DND-41 (cell line): ENCODE measurements at regions not wholly inside any gene's neighbourhood (a gene's known extent, or its start where the extent isn't known, plus 50 kb on each side); places are given as distances from the start of the nearest gene placed in this dataset.
A peak's percentile ranks its signal among the peaks of the same experiment; 100 is the strongest.

Experiments
- ATAC-seq: fragments of 200-7000 bp; cut with Tn5 transposase; 3 replicates; pipeline ENCODE4 v1.9.1; 2021; ENCODE audit warnings: low read depth; ENCODE audit not compliant: insufficient read depth
- DNase-seq: peaks from one replicate; pipeline ENCODE4 v3.0.0-alpha.2; 2020
- H2AFZ ChIP-seq: 2 replicates; pipeline ENCODE4 v1.6.0; 2012; ENCODE audit warnings: low read depth, low read length
- H3K27ac ChIP-seq: 2 replicates; pipeline ENCODE4 v1.5.1; 2012; ENCODE audit warnings: low read length, inconsistent platforms
- H3K27me3 ChIP-seq: fragments of 200-600 bp; sonication (generic); 2 replicates; pipeline ENCODE4 v1.6.0; 2012; ENCODE audit warnings: low read length, mild to moderate bottlenecking, inconsistent platforms; ENCODE audit not compliant: insufficient read depth, poor library complexity
- H3K36me3 ChIP-seq: 2 replicates; pipeline ENCODE4 v1.5.1; 2012; ENCODE audit warnings: low read length, inconsistent platforms; ENCODE audit not compliant: insufficient read depth
- H3K4me1 ChIP-seq: 2 replicates; pipeline ENCODE4 v1.5.1; 2012; ENCODE audit warnings: mild to moderate bottlenecking, low read length; ENCODE audit not compliant: insufficient read depth
- H3K4me2 ChIP-seq: 2 replicates; pipeline ENCODE4 v1.6.0; 2012; ENCODE audit warnings: mild to moderate bottlenecking, moderate library complexity, low read length, inconsistent platforms; ENCODE audit not compliant: insufficient read depth
- H3K4me3 ChIP-seq, 2 experiments: fragments of 200-600 bp in 1 of 2; shearing (Covaris generic) in 1 of 2; 2 replicates each; pipeline ENCODE4 v1.5.1; 2012 to 2016; ENCODE audit warnings: inconsistent platforms in 2 of 2, low read length in 2 of 2, mild to moderate bottlenecking in 2 of 2, low read depth in 1 of 2, moderate library complexity in 1 of 2
- H3K79me2 ChIP-seq: 2 replicates; pipeline ENCODE4 v1.6.0; 2012; ENCODE audit warnings: low read length, inconsistent platforms; ENCODE audit not compliant: insufficient read depth
- H3K9ac ChIP-seq: 2 replicates; pipeline ENCODE4 v1.6.0; 2012; ENCODE audit warnings: low read depth, mild to moderate bottlenecking, inconsistent platforms, low read length, moderate library complexity
- H3K9me3 ChIP-seq: 2 replicates; pipeline ENCODE4 v1.5.1; 2012; ENCODE audit warnings: low read length, moderate library complexity, mild to moderate bottlenecking, inconsistent platforms; ENCODE audit not compliant: insufficient read depth, severe bottlenecking
- H4K20me1 ChIP-seq: 2 replicates; pipeline ENCODE4 v1.6.0; 2012; ENCODE audit warnings: low read length; ENCODE audit not compliant: insufficient read depth
- EZH2 ChIP-seq: IDR thresholded peaks from 3 replicates; pipeline ENCODE4 v1.6.1; 2012; ENCODE audit warnings: borderline replicate concordance, low read depth, mild to moderate bottlenecking, moderate library complexity, low read length, inconsistent platforms; ENCODE audit not compliant: severe bottlenecking
- TF ChIP-seq, protein P1 (sequence below): IDR thresholded peaks from 2 replicates; pipeline ENCODE4 v1.5.1; 2012; ENCODE audit warnings: borderline replicate concordance, low read length, moderate library complexity, mild to moderate bottlenecking; ENCODE audit not compliant: poor library complexity, severe bottlenecking; ENCODE audit errors: extremely low read depth

DNA sequence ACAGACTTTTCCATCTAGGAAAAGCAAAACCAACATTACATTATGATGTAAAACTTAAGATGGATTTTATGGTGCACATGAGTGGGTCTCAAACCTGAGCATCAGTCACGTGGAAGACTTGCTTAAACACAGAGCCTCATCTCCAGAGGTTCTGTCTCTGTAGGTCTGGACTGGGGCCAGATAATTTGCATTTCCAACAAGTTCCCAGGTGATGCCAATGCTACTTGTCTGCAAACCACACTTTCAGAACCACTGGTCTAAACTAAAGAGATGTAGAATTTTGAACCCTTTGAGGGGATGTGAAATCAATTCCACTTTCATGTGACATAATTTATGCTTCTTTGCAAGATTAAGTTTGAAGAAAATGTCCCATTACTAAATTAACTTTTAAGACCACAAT lies 522.8 kb downstream of the MBD2 start:
- no peak overlapping the region for H3K4me3 ChIP-seq
- no peak for ATAC-seq
- H3K27me3 ChIP-seq: no peaks in the 10 kb centered on the region
- no peak for DNase-seq
- no peak overlapping the region for H3K27ac ChIP-seq
- no peak for TF ChIP-seq EZH2
- TF ChIP-seq, protein P1, sequence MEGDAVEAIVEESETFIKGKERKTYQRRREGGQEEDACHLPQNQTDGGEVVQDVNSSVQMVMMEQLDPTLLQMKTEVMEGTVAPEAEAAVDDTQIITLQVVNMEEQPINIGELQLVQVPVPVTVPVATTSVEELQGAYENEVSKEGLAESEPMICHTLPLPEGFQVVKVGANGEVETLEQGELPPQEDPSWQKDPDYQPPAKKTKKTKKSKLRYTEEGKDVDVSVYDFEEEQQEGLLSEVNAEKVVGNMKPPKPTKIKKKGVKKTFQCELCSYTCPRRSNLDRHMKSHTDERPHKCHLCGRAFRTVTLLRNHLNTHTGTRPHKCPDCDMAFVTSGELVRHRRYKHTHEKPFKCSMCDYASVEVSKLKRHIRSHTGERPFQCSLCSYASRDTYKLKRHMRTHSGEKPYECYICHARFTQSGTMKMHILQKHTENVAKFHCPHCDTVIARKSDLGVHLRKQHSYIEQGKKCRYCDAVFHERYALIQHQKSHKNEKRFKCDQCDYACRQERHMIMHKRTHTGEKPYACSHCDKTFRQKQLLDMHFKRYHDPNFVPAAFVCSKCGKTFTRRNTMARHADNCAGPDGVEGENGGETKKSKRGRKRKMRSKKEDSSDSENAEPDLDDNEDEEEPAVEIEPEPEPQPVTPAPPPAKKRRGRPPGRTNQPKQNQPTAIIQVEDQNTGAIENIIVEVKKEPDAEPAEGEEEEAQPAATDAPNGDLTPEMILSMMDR: no peak
- no peak overlapping the region for H3K9ac ChIP-seq
- no peak overlapping the region for H2AFZ ChIP-seq
- no peaks in the 10 kb centered on the region for H3K9me3 ChIP-seq
- no peaks in the 10 kb centered on the region for H3K4me1 ChIP-seq
- no peak overlapping the region for H3K4me2 ChIP-seq
- H3K36me3 ChIP-seq: no peaks in the 10 kb centered on the region
- no peaks in the 10 kb centered on the region for H3K79me2 ChIP-seq
- no peaks in the 10 kb centered on the region for H4K20me1 ChIP-seq

DNA sequence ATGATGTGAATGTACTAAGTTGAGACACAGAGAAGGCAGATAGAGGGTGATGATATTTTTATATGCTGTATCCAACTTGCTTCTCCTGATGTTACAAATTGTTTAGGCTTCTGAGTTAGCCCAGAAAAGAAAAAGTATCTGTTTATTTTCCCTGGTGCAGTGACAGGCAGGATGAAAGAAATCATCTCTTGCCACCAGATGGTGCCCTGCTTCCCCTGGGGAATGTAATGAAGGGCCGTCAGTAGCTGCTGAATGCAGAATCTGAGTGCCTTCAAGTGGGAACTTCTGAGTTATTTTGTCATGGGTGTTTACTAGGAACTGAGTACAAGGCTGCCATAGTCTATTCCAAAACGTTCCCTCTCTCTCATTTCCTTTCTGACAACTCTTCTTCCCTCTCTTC lies 525.6 kb downstream of the MBD2 start:
- H3K9me3 ChIP-seq: no peaks in the 10 kb centered on the region
- no peaks in the 10 kb centered on the region for H3K27me3 ChIP-seq
- no peaks in the 10 kb centered on the region for H3K4me1 ChIP-seq
- H3K36me3 ChIP-seq: no peaks in the 10 kb centered on the region
- TF ChIP-seq, protein P1: peak; percentile 40
- no peak for TF ChIP-seq EZH2
- H2AFZ ChIP-seq: no peak overlapping the region
- DNase-seq (no peak), ATAC-seq (no peak)
- no peak overlapping the region for H3K27ac ChIP-seq
- H4K20me1 ChIP-seq: no peaks in the 10 kb centered on the region
- no peaks in the 10 kb centered on the region for H3K79me2 ChIP-seq
- H3K9ac ChIP-seq: no peak overlapping the region
- no peak overlapping the region for H3K4me2 ChIP-seq
- H3K4me3 ChIP-seq: no peak overlapping the region

DNA sequence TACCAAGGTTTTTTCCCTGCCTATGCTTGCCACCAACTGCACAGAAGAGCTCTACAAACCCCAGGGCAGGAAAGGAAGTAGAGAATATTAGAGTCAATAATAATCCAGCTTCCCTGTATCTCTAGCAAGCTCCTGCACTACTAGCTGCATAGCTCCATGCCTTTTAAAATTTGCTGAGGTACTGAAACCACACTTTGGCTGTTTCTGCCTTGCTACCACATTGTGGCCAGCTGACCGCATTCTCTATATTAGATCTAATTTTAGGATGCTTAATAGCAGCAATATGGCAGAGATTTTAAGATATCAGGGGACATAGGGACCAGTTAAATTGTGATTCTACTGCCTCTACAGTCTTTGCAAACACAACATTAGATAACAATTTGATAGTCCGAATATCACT lies 534.6 kb downstream of the MBD2 start:
- no peaks in the 10 kb centered on the region for H3K9me3 ChIP-seq
- H3K4me1 ChIP-seq: no peaks in the 10 kb centered on the region
- ATAC-seq (no peak), DNase-seq (no peak)
- no peak overlapping the region for H3K27ac ChIP-seq
- no peaks in the 10 kb centered on the region for H4K20me1 ChIP-seq
- no peaks in the 10 kb centered on the region for H3K27me3 ChIP-seq
- no peak overlapping the region for H2AFZ ChIP-seq
- TF ChIP-seq, protein P1: no peak
- TF ChIP-seq EZH2: no peak
- H3K79me2 ChIP-seq: no peaks in the 10 kb centered on the region
- H3K36me3 ChIP-seq: no peaks in the 10 kb centered on the region
- no peak overlapping the region for H3K4me3 ChIP-seq
- H3K4me2 ChIP-seq: no peak overlapping the region
- no peak overlapping the region for H3K9ac ChIP-seq

DNA sequence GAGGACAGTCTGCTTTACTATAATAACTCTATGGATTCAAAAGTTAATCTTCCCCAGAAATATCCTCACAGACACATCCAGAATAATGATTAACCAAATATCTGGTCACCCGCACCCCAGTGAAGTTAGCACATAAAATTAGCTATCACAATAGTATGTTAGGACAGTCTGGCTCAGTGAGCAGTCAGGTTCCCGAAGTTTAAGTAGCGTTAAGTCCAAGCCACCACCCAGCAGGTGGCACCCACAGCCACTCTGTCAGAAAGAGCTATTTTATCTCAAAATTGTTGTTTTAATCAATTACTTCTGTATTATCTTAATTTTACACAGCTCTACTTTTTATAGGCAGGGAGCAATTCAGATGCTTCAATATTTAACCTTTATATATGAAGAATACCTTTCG lies 537.5 kb downstream of the MBD2 start:
- TF ChIP-seq EZH2: no peak
- TF ChIP-seq, protein P1: no peak
- Histone ChIP-seq H2AFZ (no peak overlapping the region), H3K79me2 (no peaks in the 10 kb centered on the region), H4K20me1 (no peaks in the 10 kb centered on the region), H3K4me1 (no peaks in the 10 kb centered on the region), H3K4me3 (no peak overlapping the region), H3K36me3 (no peaks in the 10 kb centered on the region), H3K9ac (no peak overlapping the region), H3K9me3 (no peaks in the 10 kb centered on the region), H3K4me2 (no peak overlapping the region), H3K27ac (no peak overlapping the region), H3K27me3 (no peaks in the 10 kb centered on the region)
- DNase-seq: no peak
- no peak for ATAC-seq
